ENCODE measurements at regions not wholly inside any gene's neighbourhood (a gene's known extent, or its start where the extent isn't known, plus 50 kb on each side); places are given as distances from the start of the nearest gene placed in this dataset.

- BruUV-seq (replicated peaks): no TSS peak
- Mint-ChIP-seq H3K4me1 (ENCODE audit: low read depth, unreplicated experiment) (no peaks in the 10 kb centered on the region), H3K9me3 (ENCODE audit: low read depth, unreplicated experiment) (no peaks in the 10 kb centered on the region), H3K4me3 (ENCODE audit: low read depth, unreplicated experiment) (no peak overlapping the region), H3K27me3 (ENCODE audit: unreplicated experiment) (no peaks in the 10 kb centered on the region), H3K27ac (ENCODE audit: unreplicated experiment) (no peak overlapping the region), H3K36me3 (ENCODE audit: insufficient read depth, unreplicated experiment) (no peaks in the 10 kb centered on the region)
- CTCF ChIA-PET: no interaction called here
- intact Hi-C loops (cut with micrococcal nuclease; ENCODE audit: unreplicated experiment): no loop called here
- no peak for DNase-seq
- no peak for TF ChIP-seq CTCF (IDR thresholded peaks at IDR 0.05; ENCODE audit: unreplicated experiment)
These were observed 450.0 kb downstream of the NSUN3 start for GRCh38 chr3:94512876-94513275.

GRCh38 chr3:94513600-94513999 is 450.7 kb downstream of the NSUN3 start:
- Mint-ChIP-seq H3K4me3 (ENCODE audit: low read depth, unreplicated experiment) (no peak overlapping the region), H3K36me3 (ENCODE audit: insufficient read depth, unreplicated experiment) (no peaks in the 10 kb centered on the region), H3K27me3 (ENCODE audit: unreplicated experiment) (no peaks in the 10 kb centered on the region), H3K4me1 (ENCODE audit: low read depth, unreplicated experiment) (no peaks in the 10 kb centered on the region), H3K9me3 (ENCODE audit: low read depth, unreplicated experiment) (no peaks in the 10 kb centered on the region), H3K27ac (ENCODE audit: unreplicated experiment) (no peak overlapping the region)
- intact Hi-C loops (cut with micrococcal nuclease; ENCODE audit: unreplicated experiment): no loop called here
- DNase-seq: no peak
- TF ChIP-seq CTCF (IDR thresholded peaks at IDR 0.05; ENCODE audit: unreplicated experiment): no peak
- BruUV-seq (replicated peaks): no TSS peak
- CTCF ChIA-PET: interaction anchor here (0.6 kb wide), 1 partner anchor 201 kb away, joined by 6 read pairs; no protein-coding TSS in a partner anchor

- H3K27ac Mint-ChIP-seq (ENCODE audit: unreplicated experiment): no peak overlapping the region
- H3K27me3 Mint-ChIP-seq (ENCODE audit: unreplicated experiment): no peaks in the 10 kb centered on the region
- no peak for TF ChIP-seq CTCF (IDR thresholded peaks at IDR 0.05; ENCODE audit: unreplicated experiment)
- H3K9me3 Mint-ChIP-seq (ENCODE audit: low read depth, unreplicated experiment): no peaks in the 10 kb centered on the region
- intact Hi-C loops (cut with micrococcal nuclease; ENCODE audit: unreplicated experiment): no loop called here
- no TSS peak for BruUV-seq (replicated peaks)
- no peaks in the 10 kb centered on the region for H3K36me3 Mint-ChIP-seq (ENCODE audit: insufficient read depth, unreplicated experiment)
- H3K4me3 Mint-ChIP-seq (ENCODE audit: low read depth, unreplicated experiment): no peak overlapping the region
- CTCF ChIA-PET: no interaction called here
- no peak for DNase-seq
- no peaks in the 10 kb centered on the region for H3K4me1 Mint-ChIP-seq (ENCODE audit: low read depth, unreplicated experiment)
These were observed 453.1 kb downstream of the NSUN3 start for GRCh38 chr3:94515983-94516382.

GRCh38 chr3:94520364-94520763 is 457.5 kb downstream of the NSUN3 start:
- no peak for TF ChIP-seq CTCF (IDR thresholded peaks at IDR 0.05; ENCODE audit: unreplicated experiment)
- DNase-seq: no peak
- CTCF ChIA-PET: no interaction called here
- intact Hi-C loops (cut with micrococcal nuclease; ENCODE audit: unreplicated experiment): loop anchor here (5.0 kb wide), 1 partner anchor 127 kb away; no protein-coding TSS in a partner anchor
- no peaks in the 10 kb centered on the region for H3K36me3 Mint-ChIP-seq (ENCODE audit: insufficient read depth, unreplicated experiment)
- H3K27ac Mint-ChIP-seq (ENCODE audit: unreplicated experiment): no peak overlapping the region
- BruUV-seq (replicated peaks): no TSS peak
- H3K9me3 Mint-ChIP-seq (ENCODE audit: low read depth, unreplicated experiment): no peaks in the 10 kb centered on the region
- H3K27me3 Mint-ChIP-seq (ENCODE audit: unreplicated experiment): no peaks in the 10 kb centered on the region
- H3K4me1 Mint-ChIP-seq (ENCODE audit: low read depth, unreplicated experiment): no peaks in the 10 kb centered on the region
- no peak overlapping the region for H3K4me3 Mint-ChIP-seq (ENCODE audit: low read depth, unreplicated experiment)
